Inflammatory macrophage (primary cell): ENCODE measurements at regions not wholly inside any gene's neighbourhood (a gene's known extent, or its start where the extent isn't known, plus 50 kb on each side); places are given as distances from the start of the nearest gene placed in this dataset.
"Not testable (repeated sequence)": the region's sequence is repeated elsewhere in the genome, so short reads cannot be mapped to it uniquely, and the experiment has no call there.

ENCODE experiments used
- DNase-seq, 2 donors: peaks; one replicate each; pipeline ENCODE4 v3.0.0-alpha.2; 2020 to 2022

DNA sequence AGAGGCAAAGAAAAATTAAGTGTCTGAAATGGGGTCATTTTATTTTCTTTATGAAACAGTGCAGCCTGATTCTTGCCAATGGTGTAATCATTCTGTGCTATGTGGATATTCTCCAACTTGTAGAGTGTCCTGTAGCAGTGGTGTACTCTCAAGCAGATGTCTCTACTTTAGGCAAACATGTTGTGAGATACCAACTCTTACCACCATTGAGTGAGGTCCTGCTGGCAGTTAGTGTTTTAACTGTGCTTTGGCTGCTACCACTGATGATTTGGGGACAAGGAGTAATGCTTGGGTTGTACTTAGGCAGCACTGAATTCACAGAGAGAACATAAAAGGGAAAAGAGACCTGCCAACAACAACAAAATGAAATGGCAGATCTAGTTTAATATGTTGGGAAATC lies 122.5 kb downstream of the APIP start:
- no peak for DNase-seq

- DNase-seq: no peak
Observed at GRCh38 chr11:34792814-34793258, 123.3 kb downstream of the APIP start.

DNA sequence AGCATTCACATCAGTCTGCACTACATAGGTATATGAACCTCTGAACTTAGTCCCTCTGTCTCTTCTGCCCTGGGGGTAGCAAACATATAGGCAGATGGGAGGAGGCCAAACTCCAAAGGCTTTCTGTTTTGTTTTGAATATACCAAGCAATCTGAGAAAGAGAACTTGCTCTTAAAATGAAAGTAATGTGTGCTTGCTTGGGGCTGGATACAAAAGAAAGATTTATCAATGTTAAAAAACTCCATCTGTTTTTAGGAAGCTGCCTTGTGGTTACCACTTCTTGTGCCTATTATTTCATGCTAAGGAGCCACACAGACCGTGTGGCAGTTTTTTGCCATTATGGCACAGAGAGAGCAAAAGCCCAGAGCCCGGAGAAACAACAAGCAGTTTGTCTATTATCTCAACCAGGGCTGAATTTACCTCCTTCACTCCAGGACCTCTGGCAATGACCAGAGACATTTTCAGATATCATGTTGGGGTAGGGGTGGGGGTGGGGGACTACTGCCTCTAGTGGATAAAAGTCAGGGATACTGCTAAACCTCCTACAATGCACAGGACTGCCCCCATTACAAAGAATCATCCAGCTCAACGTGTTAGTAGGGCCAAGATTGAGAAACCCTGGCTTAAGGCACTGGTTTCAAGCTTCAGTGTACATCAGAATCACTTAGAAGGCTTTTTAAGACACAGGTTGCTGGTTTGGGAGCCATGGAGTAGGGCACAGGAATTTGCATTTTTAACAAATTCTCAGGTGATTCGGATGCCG lies 124.2 kb downstream of the APIP start:
- no peak for DNase-seq

- no peak for DNase-seq
Observed at GRCh38 chr11:34790620-34791019, 125.6 kb downstream of the APIP start.

GRCh38 chr11:34789196-34789834 lies 126.9 kb downstream of the APIP start:
- no peak for DNase-seq

DNA sequence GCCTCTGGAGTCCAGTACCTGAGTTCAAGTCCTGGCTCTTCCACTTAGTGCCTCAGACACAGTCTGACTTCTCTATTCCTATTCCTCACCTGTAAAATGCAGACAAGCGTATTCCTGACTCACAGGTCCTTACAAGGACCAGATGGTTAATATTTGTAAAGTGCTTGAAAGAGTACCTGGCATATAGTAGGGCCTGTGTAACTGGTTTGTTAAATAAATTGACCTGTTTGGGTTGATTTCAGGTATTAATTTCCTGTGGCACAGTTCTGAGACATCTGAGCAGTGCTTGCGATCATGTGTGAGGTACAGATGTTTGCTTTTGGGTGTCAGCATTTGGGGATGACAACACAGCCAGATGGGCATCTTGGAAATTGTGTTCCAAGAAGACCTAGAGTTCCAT lies 127.5 kb downstream of the APIP start:
- no peak for DNase-seq

GRCh38 chr11:34787895-34788294 lies 128.3 kb downstream of the APIP start:
- DNase-seq: no peak

GRCh38 chr11:34787348-34787747 lies 128.8 kb downstream of the APIP start:
- no peak for DNase-seq

GRCh38 chr11:34784318-34784841 lies 131.8 kb downstream of the APIP start:
- DNase-seq: no peak

- no peak for DNase-seq
Observed at GRCh38 chr11:34783816-34784317, 132.3 kb downstream of the APIP start.

DNA sequence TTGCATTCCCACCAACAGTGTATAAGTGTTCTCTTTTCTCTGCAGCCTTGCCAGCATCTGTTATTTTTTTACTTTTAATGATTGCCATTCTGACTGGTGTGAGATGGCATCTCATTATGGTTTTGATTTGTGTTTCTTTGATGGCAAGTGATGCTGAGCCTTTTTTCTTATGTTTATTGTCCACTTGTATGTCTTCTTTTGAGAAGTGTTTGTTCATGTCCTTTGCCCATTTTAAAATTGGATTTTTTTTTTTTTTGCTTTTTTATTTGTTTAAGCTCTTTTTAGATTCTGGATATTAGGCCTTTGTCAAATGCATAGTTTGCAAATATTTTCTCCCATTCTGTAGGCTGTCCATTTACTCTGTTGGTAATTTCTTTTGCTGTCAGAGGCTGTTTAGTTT lies 134.4 kb downstream of the APIP start:
- not testable (repeated sequence) for DNase-seq

DNA sequence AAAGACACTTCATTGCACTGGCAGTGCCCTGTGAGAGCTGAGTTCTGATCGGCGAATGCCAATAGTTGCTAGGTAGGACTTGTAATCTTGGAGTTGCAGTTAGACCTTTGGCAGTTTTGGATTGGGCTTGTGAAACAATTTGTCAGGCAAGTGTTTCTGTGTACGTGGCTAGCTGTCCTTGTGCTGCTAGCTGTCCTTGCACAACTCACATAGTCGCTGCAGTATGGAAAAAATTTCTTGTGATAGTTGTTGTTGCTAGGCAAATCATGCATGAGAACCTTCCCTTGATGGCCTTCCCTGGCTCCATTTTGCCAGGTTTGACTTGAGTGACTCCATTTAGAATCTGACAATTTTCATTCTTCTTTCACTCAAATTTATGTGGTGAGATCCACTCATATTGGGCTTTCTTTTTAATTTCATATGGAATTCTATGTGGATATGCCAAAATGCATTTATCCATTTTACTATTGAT lies 140.7 kb downstream of the APIP start:
- no peak for DNase-seq

- DNase-seq: no peak
Observed at GRCh38 chr11:34774604-34775003, 141.6 kb downstream of the APIP start.

- DNase-seq: no peak
Observed at GRCh38 chr11:34773826-34774225, 142.4 kb downstream of the APIP start.

- no peak for DNase-seq
Observed at GRCh38 chr11:34773211-34773610, 143.0 kb downstream of the APIP start.

DNA sequence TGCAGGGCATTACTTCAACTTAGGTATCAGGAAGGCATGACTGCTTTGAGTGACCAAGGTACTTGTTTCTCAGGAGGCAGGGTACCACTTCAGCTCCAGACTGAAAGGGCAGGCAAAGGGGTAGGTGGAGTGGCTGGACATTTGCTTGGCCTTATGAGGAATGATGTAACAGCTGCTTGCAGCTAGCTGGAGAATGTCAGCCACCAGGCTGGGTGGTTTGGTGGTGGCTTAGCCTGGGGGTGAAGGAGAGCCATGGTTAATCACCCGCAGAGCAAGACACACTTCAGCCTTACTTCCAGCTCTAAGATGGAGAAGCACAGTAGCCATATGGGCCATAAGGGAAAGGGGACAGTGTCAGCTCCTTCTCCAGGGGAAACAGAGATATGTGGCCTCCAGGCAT lies 146.1 kb downstream of the APIP start:
- no peak for DNase-seq

DNA sequence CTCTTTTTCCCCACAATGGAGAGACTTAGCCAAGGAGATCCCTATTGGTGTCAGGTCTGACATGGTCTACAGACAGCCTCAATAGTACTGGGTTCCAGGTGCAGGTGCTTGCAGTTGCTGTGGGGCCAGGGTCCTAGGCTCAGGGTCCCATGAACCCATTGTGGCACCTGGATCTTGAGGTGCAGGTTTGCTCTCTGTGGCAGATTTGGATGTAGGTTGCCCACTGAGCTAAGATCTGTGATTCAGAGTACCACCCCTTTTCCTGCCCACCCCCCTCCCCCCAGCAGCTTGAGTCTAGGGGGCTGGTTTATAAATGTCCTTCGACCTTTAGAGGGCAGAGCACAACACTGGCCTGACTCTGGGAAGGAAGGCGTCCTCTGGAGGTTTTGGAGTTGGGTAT lies 147.0 kb downstream of the APIP start:
- DNase-seq: no peak

DNA sequence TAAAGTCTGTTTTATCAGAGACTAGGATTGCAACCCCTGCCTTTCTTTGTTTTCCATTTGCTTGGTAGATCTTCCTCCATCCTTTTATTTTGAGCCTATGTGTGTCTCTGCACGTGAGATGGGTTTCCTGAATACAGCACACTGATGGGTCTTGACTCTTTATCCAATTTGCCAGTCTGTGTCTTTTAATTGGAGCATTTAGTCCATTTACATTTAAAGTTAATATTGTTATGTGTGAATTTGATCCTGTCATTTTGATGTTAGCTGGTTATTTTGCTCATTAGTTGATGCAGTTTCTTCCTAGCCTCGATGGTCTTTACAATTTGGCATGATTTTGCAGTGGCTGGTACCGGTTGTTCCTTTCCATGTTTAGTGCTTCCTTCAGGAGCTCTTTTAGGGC lies 141.7 kb downstream of the EHF start:
- not testable (repeated sequence) for DNase-seq

DNA sequence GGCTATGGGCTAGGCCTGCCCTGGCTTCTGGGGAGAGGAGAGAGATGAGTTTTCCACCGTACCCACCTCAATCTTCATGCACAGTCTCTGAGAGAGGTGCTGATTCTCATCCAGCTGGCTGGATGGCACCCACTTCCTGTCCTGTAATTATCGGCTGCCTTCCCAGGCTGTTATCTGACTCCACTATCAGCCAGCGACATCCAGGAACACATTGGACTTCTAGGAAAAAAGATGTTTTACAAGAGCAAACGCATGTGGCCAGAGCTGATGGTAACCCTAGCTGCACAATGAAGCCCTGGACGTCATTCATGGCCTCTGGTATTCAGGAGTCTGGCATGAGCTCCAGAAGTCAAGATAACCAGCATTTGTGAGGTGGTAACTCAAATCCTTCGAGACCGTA lies 137.4 kb downstream of the EHF start:
- no peak for DNase-seq

GRCh38 chr11:34757026-34757451 lies 136.1 kb downstream of the EHF start:
- DNase-seq: no peak

DNA sequence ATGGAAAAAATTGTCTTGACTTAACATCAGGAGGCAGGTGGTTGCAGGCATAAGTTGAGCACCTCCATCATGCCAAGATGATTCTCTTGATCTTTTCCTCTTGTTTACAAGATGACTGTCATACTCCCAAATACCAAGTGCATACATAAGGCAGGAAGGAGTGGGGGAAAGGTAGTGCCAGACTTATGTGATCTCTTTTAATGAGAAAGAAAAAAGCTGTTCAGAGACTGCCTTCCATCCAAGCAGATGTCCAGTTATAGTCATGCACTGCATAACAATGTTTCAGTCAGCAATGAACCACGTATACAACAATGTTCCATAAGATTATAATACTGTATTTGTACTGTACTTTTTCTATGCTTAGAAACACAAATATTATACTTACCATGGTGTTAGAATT lies 135.7 kb downstream of the EHF start:
- no peak for DNase-seq

GRCh38 chr11:34755671-34756070 lies 134.8 kb downstream of the EHF start:
- DNase-seq: peak in 1 of 2 donors; percentile 26

DNA sequence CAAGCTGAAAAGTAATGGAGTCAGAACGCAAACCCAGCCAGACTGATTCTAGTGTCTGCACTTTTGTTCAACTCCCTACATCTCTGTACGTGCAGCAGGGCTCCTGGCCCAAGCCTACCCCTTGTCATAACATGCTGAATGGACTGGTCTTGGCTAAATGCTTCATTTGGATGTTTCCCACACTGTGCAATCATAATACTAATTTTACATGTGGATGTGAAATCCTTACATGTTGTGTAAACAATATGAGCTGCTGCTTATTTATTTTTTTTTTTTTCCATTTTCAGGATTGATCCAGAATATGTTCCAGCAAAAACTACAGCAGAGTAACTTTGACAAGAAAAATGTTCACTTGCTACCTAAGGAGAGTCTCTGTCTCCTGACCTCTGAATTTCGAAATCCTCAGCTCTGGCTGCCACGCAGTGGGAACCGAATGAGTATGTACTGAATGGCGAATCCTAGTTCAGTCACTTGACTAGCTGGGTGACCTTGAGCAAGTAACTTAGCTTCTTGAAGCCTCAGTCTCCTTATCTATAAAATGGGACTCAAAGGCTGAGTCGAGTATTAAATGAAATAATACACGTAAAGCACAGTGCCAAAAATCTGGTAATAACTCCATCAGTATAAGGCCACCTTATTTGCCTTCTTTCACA lies 133.4 kb downstream of the EHF start:
- DNase-seq: no peak
